VCaP (cell line): ENCODE measurements at regions not wholly inside any gene's neighbourhood (a gene's known extent, or its start where the extent isn't known, plus 50 kb on each side); places are given as distances from the start of the nearest gene placed in this dataset.

Experiments used
- H3K27ac ChIP-seq: fragments of 450-650 bp; 2 replicates; pipeline ENCODE4 v1.5.1; 2017
- TF ChIP-seq, protein P1 (sequence below): fragments of 450-650 bp; conservative IDR thresholded peaks from 2 replicates; pipeline ENCODE4 v1.5.1; 2017; ENCODE audit warnings: mild to moderate bottlenecking, moderate library complexity

DNA sequence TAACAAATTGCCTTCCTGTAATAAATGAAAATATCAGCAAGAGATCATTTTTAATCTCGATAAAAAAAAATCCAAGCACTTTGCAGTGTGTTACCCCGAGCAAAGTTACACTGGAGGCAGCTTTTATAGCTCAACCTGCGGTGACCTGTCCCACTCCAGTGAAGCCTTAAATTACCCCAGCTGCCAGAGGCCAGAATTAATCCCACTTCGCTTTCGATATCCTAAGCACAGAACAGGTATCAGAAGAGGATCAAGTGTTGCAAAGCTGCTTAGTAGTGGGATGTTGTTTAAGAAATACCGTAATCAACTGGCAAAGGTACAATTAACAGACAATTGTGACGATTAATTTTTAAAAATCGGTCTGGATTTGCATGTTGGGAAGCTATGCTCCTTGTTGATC lies 314.0 kb downstream of the AGTPBP1 start:
- no peak overlapping the region for H3K27ac ChIP-seq
- TF ChIP-seq, protein P1, sequence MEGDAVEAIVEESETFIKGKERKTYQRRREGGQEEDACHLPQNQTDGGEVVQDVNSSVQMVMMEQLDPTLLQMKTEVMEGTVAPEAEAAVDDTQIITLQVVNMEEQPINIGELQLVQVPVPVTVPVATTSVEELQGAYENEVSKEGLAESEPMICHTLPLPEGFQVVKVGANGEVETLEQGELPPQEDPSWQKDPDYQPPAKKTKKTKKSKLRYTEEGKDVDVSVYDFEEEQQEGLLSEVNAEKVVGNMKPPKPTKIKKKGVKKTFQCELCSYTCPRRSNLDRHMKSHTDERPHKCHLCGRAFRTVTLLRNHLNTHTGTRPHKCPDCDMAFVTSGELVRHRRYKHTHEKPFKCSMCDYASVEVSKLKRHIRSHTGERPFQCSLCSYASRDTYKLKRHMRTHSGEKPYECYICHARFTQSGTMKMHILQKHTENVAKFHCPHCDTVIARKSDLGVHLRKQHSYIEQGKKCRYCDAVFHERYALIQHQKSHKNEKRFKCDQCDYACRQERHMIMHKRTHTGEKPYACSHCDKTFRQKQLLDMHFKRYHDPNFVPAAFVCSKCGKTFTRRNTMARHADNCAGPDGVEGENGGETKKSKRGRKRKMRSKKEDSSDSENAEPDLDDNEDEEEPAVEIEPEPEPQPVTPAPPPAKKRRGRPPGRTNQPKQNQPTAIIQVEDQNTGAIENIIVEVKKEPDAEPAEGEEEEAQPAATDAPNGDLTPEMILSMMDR: no peak

DNA sequence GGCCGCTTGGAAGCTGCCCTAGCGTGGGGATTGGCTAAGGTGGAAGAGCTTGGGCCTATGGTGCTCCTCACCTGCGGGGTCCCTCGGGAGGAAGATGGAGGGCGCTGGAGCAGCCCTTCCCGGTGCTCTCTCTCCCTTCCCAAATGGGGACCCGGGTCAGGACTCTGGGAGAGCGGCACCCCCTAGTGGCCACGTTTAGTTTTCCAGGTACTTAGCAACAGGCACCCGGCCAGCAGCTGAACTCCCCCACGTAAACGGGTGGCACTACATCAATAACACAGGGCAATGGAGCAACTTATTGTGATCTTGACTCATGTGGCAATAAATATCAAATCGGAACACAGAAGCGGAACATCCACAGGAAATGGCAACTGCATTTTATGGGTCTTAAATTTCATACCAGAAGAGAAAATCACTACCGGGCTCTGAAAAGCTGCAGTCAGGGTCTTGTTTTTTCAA lies 316.6 kb downstream of the AGTPBP1 start:
- TF ChIP-seq, protein P1: peak; percentile 87
- no peak overlapping the region for H3K27ac ChIP-seq

- H3K27ac ChIP-seq: no peak overlapping the region
- TF ChIP-seq, protein P1: no peak
These were observed 318.3 kb downstream of the AGTPBP1 start for GRCh38 chr9:85423422-85423821.

GRCh38 chr9:85421641-85422040 lies 320.1 kb downstream of the AGTPBP1 start:
- H3K27ac ChIP-seq: no peak overlapping the region
- TF ChIP-seq, protein P1: no peak

DNA sequence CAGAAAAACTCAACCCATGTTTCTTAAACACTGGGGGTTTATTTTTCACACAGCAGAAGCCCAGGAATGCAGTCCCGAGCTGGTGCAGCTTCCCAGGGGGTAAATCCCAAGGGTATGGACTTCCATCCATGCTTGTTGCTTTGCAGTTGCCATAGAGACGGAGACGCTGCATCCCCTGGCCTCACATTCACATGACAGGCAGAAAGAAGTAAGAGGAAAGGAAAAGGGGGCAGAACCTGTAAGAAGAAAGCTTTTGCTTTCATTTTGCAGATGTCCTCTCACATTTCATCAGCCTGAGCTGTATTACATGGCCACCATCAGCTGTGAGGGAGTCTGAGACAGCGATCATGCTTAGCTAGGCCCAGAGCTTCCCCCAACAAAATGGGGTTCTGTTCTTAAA lies 321.0 kb downstream of the AGTPBP1 start:
- TF ChIP-seq, protein P1: no peak
- H3K27ac ChIP-seq: no peak overlapping the region

- TF ChIP-seq, protein P1: no peak
- H3K27ac ChIP-seq: no peak overlapping the region
These were observed 324.1 kb downstream of the AGTPBP1 start for GRCh38 chr9:85417674-85418073.

GRCh38 chr9:85416715-85417114 lies 325.0 kb downstream of the AGTPBP1 start:
- H3K27ac ChIP-seq: no peak overlapping the region
- TF ChIP-seq, protein P1: no peak
